ENCODE measurements at regions not wholly inside any gene's neighbourhood (a gene's known extent, or its start where the extent isn't known, plus 50 kb on each side); places are given as distances from the start of the nearest gene placed in this dataset.

GRCh38 chr12:115177899-115178298, 493.9 kb upstream of the TBX3 start (continued):
- TF ChIP-seq EP300 (IDR thresholded peaks at IDR 0.05; ENCODE audit: borderline replicate concordance in 1 of 2, low read depth in 2 of 2, low read length in 2 of 2), result no peak
- no peak for TF ChIP-seq TCF12 (IDR thresholded peaks at IDR 0.05; ENCODE audit: low read depth, low read length)

Measured in H1 (cell line).